ENCODE measurements at regions not wholly inside any gene's neighbourhood (a gene's known extent, or its start where the extent isn't known, plus 50 kb on each side); places are given as distances from the start of the nearest gene placed in this dataset.
"Not testable (repeated sequence)": the region's sequence is repeated elsewhere in the genome, so short reads cannot be mapped to it uniquely, and the experiment has no call there.

DNA sequence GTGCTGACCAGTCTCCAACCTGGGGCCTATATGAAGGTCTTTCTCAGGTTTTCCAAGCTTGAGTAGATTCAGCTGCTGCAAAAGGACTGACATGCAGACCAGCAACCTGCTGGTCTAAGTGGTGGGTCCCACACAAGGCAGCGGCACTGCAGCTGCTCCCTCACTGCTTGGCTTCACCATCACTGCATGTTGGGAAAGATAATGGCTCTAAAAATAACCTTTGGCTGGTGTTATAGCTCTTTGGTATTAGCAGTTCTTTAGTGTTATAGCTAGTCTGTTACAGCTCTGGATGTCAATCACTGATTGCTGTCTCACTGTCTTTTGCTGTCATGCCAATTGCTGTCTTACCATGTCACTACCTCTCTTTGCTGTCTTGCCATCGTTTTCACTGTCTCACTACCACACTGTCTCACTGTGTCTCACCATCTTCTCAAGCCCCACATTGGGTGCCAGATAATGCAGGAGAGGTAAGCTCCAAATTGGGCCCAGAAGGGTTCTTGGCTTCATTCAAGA, 726.4 kb downstream of the TENT5A start:
- no peak for DNase-seq (ENCODE audit: unreplicated experiment)
- CTCF ChIA-PET, result interaction anchor here (0.6 kb wide), 1 partner anchor 392 kb away, joined by 6 read pairs; no protein-coding TSS in a partner anchor
- Mint-ChIP-seq H3K9me3 (ENCODE audit: unreplicated experiment) (no peaks in the 10 kb centered on the region), H3K4me3 (ENCODE audit: unreplicated experiment) (no peak overlapping the region), H3K36me3 (ENCODE audit: insufficient read depth, unreplicated experiment) (no peaks in the 10 kb centered on the region), H3K27me3 (ENCODE audit: insufficient read depth, unreplicated experiment) (no peaks in the 10 kb centered on the region), H3K27ac (ENCODE audit: low read depth, unreplicated experiment) (no peak overlapping the region), H3K4me1 (ENCODE audit: insufficient read depth, unreplicated experiment) (no peaks in the 10 kb centered on the region)
- POLR2A ChIA-PET, result no interaction called here
- no TSS peak for BruUV-seq (replicated peaks)
- intact Hi-C loops (cut with micrococcal nuclease), result no loop called here
- TF ChIP-seq CTCF (IDR thresholded peaks at IDR 0.05; ENCODE audit: unreplicated experiment), result no peak

- Mint-ChIP-seq H3K4me3 (ENCODE audit: unreplicated experiment) (no peak overlapping the region), H3K4me1 (ENCODE audit: insufficient read depth, unreplicated experiment) (no peaks in the 10 kb centered on the region), H3K36me3 (ENCODE audit: insufficient read depth, unreplicated experiment) (no peaks in the 10 kb centered on the region), H3K27ac (ENCODE audit: low read depth, unreplicated experiment) (no peak overlapping the region), H3K27me3 (ENCODE audit: insufficient read depth, unreplicated experiment) (no peaks in the 10 kb centered on the region), H3K9me3 (ENCODE audit: unreplicated experiment) (no peaks in the 10 kb centered on the region)
- TF ChIP-seq CTCF (IDR thresholded peaks at IDR 0.05; ENCODE audit: unreplicated experiment), result no peak
- ChIA-PET CTCF (no interaction called here), POLR2A (no interaction called here)
- intact Hi-C loops (cut with micrococcal nuclease), result no loop called here
- no peak for DNase-seq (ENCODE audit: unreplicated experiment)
- no TSS peak for BruUV-seq (replicated peaks)
These were observed 728.8 kb downstream of the TENT5A start for GRCh38 chr6:81023709-81024108.

DNA sequence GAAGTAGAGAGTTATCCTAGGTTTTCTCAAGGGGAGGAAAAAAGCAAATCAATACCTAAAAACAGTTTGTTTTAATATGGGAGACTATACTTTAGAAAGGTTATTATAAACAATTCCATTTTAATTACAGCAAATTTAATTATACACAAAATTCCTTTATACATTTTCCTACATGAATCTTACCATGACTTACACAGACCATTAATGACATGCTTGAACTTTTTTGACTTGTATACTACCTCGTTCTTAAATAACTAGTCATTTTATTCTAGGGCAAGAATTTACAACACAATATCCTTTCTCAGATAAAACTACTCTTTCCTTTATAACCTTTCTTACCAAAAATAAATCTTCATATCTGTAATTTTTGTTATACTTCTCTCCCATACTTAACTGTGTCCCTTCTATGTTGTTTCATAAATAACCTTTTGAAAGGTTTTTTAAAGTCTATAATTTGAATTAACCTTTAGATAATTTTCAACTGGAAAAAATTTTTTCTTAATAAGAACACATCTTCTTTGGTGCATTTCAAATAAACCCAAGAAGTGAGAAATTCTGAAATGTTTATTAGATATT, 729.4 kb downstream of the TENT5A start:
- no peak for TF ChIP-seq CTCF (IDR thresholded peaks at IDR 0.05; ENCODE audit: unreplicated experiment)
- Mint-ChIP-seq H3K4me1 (ENCODE audit: insufficient read depth, unreplicated experiment) (no peaks in the 10 kb centered on the region), H3K27ac (ENCODE audit: low read depth, unreplicated experiment) (no peak overlapping the region), H3K9me3 (ENCODE audit: unreplicated experiment) (no peaks in the 10 kb centered on the region), H3K27me3 (ENCODE audit: insufficient read depth, unreplicated experiment) (no peaks in the 10 kb centered on the region), H3K4me3 (ENCODE audit: unreplicated experiment) (no peak overlapping the region), H3K36me3 (ENCODE audit: insufficient read depth, unreplicated experiment) (no peaks in the 10 kb centered on the region)
- intact Hi-C loops (cut with micrococcal nuclease), result no loop called here
- POLR2A ChIA-PET, result no interaction called here
- peak; percentile 31 for DNase-seq (ENCODE audit: unreplicated experiment)
- no TSS peak for BruUV-seq (replicated peaks)
- CTCF ChIA-PET, result no interaction called here

DNA sequence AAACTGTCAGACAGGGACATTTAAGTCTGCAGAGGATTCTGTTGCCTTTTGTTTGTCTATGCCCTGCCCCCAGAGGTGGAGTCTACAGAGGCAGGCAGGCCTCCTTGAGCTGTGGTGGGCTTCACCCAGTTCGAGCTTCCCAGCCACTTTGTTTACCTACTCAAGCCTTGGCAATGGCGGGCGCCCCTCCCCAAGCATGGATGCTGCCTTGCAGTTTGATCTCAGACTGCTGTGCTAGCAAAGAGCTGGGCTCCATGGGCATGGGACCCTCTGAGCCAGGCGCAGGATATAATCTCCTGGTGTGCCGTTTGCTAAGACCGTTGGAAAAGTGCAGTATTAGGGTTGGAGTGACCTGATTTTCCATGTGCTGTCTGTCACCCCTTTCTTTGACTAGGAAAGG, 734.9 kb downstream of the TENT5A start:
- DNase-seq (ENCODE audit: unreplicated experiment); POLR2A ChIA-PET; BruUV-seq (replicated peaks); H3K4me3 Mint-ChIP-seq (ENCODE audit: unreplicated experiment); H3K27me3 Mint-ChIP-seq (ENCODE audit: insufficient read depth, unreplicated experiment); H3K9me3 Mint-ChIP-seq (ENCODE audit: unreplicated experiment); H3K36me3 Mint-ChIP-seq (ENCODE audit: insufficient read depth, unreplicated experiment); intact Hi-C loops (cut with micrococcal nuclease); CTCF ChIA-PET; H3K4me1 Mint-ChIP-seq (ENCODE audit: insufficient read depth, unreplicated experiment); H3K27ac Mint-ChIP-seq (ENCODE audit: low read depth, unreplicated experiment): not testable (repeated sequence)

- intact Hi-C loops (cut with micrococcal nuclease), result no loop called here
- BruUV-seq (replicated peaks), result no TSS peak
- H3K36me3 Mint-ChIP-seq (ENCODE audit: insufficient read depth, unreplicated experiment), result peaks cover 6% of the 10 kb centered on the region
- ChIA-PET POLR2A (no interaction called here), CTCF (no interaction called here)
- no peaks in the 10 kb centered on the region for H3K4me1 Mint-ChIP-seq (ENCODE audit: insufficient read depth, unreplicated experiment)
- no peaks in the 10 kb centered on the region for H3K27me3 Mint-ChIP-seq (ENCODE audit: insufficient read depth, unreplicated experiment)
- no peak for DNase-seq (ENCODE audit: unreplicated experiment)
- H3K4me3 Mint-ChIP-seq (ENCODE audit: unreplicated experiment), result no peak overlapping the region
- H3K27ac Mint-ChIP-seq (ENCODE audit: low read depth, unreplicated experiment), result no peak overlapping the region
- H3K9me3 Mint-ChIP-seq (ENCODE audit: unreplicated experiment), result peaks cover 9% of the 10 kb centered on the region
- no peak for TF ChIP-seq CTCF (IDR thresholded peaks at IDR 0.05; ENCODE audit: unreplicated experiment)
These were observed 748.6 kb downstream of the TENT5A start for GRCh38 chr6:81003894-81004293.

Measured in MCF 10A (cell line).